GM23338 (cell line): ENCODE measurements at regions not wholly inside any gene's neighbourhood (a gene's known extent, or its start where the extent isn't known, plus 50 kb on each side); places are given as distances from the start of the nearest gene placed in this dataset.

Experiments used
- POLR2AphosphoS5 ChIP-seq: IDR thresholded peaks from 2 replicates; pipeline ENCODE4 v1.6.1; 2016; ENCODE audit warnings: antibody characterized with exemption, low read depth
- STAT1 ChIP-seq: IDR thresholded peaks from one replicate; pipeline ENCODE4 v1.6.1; 2016; ENCODE audit warnings: antibody characterized with exemption; ENCODE audit not compliant: unreplicated experiment
- TF ChIP-seq, protein P1 (sequence below), 2 experiments: fragments of 200-600 bp in 1 of 2; sonication (generic) in 1 of 2; conservative IDR thresholded peaks; 2 replicates each; pipeline versions ENCODE4 v1.5.1 to v1.6.1; 2016 to 2017; ENCODE audit warnings: antibody characterized with exemption in 2 of 2, low read depth in 2 of 2, mild to moderate bottlenecking in 2 of 2, moderate library complexity in 1 of 2
- TF ChIP-seq, protein P2 (sequence below): IDR thresholded peaks from one replicate; pipeline ENCODE4 v1.6.1; 2018; ENCODE audit warnings: antibody characterized with exemption; ENCODE audit not compliant: unreplicated experiment

- TF ChIP-seq, protein P1, sequence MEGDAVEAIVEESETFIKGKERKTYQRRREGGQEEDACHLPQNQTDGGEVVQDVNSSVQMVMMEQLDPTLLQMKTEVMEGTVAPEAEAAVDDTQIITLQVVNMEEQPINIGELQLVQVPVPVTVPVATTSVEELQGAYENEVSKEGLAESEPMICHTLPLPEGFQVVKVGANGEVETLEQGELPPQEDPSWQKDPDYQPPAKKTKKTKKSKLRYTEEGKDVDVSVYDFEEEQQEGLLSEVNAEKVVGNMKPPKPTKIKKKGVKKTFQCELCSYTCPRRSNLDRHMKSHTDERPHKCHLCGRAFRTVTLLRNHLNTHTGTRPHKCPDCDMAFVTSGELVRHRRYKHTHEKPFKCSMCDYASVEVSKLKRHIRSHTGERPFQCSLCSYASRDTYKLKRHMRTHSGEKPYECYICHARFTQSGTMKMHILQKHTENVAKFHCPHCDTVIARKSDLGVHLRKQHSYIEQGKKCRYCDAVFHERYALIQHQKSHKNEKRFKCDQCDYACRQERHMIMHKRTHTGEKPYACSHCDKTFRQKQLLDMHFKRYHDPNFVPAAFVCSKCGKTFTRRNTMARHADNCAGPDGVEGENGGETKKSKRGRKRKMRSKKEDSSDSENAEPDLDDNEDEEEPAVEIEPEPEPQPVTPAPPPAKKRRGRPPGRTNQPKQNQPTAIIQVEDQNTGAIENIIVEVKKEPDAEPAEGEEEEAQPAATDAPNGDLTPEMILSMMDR (conservative IDR thresholded peaks at IDR 0.05; ENCODE audit: low read depth in 2 of 2): no peak
- TF ChIP-seq, protein P2, sequence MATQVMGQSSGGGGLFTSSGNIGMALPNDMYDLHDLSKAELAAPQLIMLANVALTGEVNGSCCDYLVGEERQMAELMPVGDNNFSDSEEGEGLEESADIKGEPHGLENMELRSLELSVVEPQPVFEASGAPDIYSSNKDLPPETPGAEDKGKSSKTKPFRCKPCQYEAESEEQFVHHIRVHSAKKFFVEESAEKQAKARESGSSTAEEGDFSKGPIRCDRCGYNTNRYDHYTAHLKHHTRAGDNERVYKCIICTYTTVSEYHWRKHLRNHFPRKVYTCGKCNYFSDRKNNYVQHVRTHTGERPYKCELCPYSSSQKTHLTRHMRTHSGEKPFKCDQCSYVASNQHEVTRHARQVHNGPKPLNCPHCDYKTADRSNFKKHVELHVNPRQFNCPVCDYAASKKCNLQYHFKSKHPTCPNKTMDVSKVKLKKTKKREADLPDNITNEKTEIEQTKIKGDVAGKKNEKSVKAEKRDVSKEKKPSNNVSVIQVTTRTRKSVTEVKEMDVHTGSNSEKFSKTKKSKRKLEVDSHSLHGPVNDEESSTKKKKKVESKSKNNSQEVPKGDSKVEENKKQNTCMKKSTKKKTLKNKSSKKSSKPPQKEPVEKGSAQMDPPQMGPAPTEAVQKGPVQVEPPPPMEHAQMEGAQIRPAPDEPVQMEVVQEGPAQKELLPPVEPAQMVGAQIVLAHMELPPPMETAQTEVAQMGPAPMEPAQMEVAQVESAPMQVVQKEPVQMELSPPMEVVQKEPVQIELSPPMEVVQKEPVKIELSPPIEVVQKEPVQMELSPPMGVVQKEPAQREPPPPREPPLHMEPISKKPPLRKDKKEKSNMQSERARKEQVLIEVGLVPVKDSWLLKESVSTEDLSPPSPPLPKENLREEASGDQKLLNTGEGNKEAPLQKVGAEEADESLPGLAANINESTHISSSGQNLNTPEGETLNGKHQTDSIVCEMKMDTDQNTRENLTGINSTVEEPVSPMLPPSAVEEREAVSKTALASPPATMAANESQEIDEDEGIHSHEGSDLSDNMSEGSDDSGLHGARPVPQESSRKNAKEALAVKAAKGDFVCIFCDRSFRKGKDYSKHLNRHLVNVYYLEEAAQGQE: no peak
- TF ChIP-seq POLR2AphosphoS5 (no peak), STAT1 (no peak)
These were observed 88.6 kb upstream of the XYLT1 start for GRCh38 chr16:17559394-17559793.
